ENCODE measurements at regions not wholly inside any gene's neighbourhood (a gene's known extent, or its start where the extent isn't known, plus 50 kb on each side); places are given as distances from the start of the nearest gene placed in this dataset.

GRCh38 chr2:129443865-129444739 is 535.4 kb upstream of the RAB6C start:
- BruUV-seq (replicated peaks) = no TSS peak
- Mint-ChIP-seq H3K9me3 (ENCODE audit: unreplicated experiment) (no peaks in the 10 kb centered on the region), H3K4me3 (ENCODE audit: unreplicated experiment) (no peak overlapping the region), H3K4me1 (ENCODE audit: low read depth, unreplicated experiment) (no peaks in the 10 kb centered on the region), H3K27me3 (ENCODE audit: insufficient read depth, unreplicated experiment) (peaks cover 23% of the 10 kb centered on the region), H3K27ac (ENCODE audit: unreplicated experiment) (no peak overlapping the region), H3K36me3 (ENCODE audit: insufficient read depth, unreplicated experiment) (no peaks in the 10 kb centered on the region)
- Histone ChIP-seq H3K9me3 (no peaks in the 10 kb centered on the region; the same call in 1 of the 2 replicates), H3K27me3 (replicated peaks; ENCODE audit: control insufficient read depth, insufficient read depth, low read length) (no peaks in the 10 kb centered on the region), H3K36me3 (ENCODE audit: control insufficient read depth, insufficient read depth, low read length) (no peaks in the 10 kb centered on the region), H3K4me3 (ENCODE audit: low read depth, low read length) (no peak overlapping the region), H3K4me1 (no peaks in the 10 kb centered on the region)
- POLR2A ChIA-PET = no interaction called here
- no peak for TF ChIP-seq CTCF (IDR thresholded peaks at IDR 0.05; ENCODE audit: insufficient read depth in 1 of 2, low read depth in 1 of 2, low read length in 1 of 2, severe bottlenecking in 1 of 2, unreplicated experiment in 1 of 2)
- intact Hi-C loops (cut with micrococcal nuclease; ENCODE audit: unreplicated experiment) = no loop called here
- CTCF ChIA-PET = no interaction called here
- DNase-seq = no peak

- Mint-ChIP-seq H3K4me1 (ENCODE audit: low read depth, unreplicated experiment) (no peaks in the 10 kb centered on the region), H3K36me3 (ENCODE audit: insufficient read depth, unreplicated experiment) (no peaks in the 10 kb centered on the region), H3K27me3 (ENCODE audit: insufficient read depth, unreplicated experiment) (peaks cover 25% of the 10 kb centered on the region), H3K4me3 (ENCODE audit: unreplicated experiment) (no peak overlapping the region), H3K27ac (ENCODE audit: unreplicated experiment) (no peak overlapping the region), H3K9me3 (ENCODE audit: unreplicated experiment) (no peaks in the 10 kb centered on the region)
- POLR2A ChIA-PET = no interaction called here
- H3K4me1 ChIP-seq = no peaks in the 10 kb centered on the region
- DNase-seq = no peak
- BruUV-seq (replicated peaks) = no TSS peak
- intact Hi-C loops (cut with micrococcal nuclease; ENCODE audit: unreplicated experiment) = no loop called here
- H3K9me3 ChIP-seq = no peaks in the 10 kb centered on the region; the same call in 1 of the 2 replicates
- no peak overlapping the region for H3K4me3 ChIP-seq (ENCODE audit: low read depth, low read length)
- no peaks in the 10 kb centered on the region for H3K27me3 ChIP-seq (replicated peaks; ENCODE audit: control insufficient read depth, insufficient read depth, low read length)
- no peak for TF ChIP-seq CTCF (IDR thresholded peaks at IDR 0.05; ENCODE audit: insufficient read depth in 1 of 2, low read depth in 1 of 2, low read length in 1 of 2, severe bottlenecking in 1 of 2, unreplicated experiment in 1 of 2)
- no peaks in the 10 kb centered on the region for H3K36me3 ChIP-seq (ENCODE audit: control insufficient read depth, insufficient read depth, low read length)
- CTCF ChIA-PET = no interaction called here
Observed at GRCh38 chr2:129444751-129445150, 534.7 kb upstream of the RAB6C start.

- H3K36me3 ChIP-seq (ENCODE audit: control insufficient read depth, insufficient read depth, low read length) = no peaks in the 10 kb centered on the region
- Mint-ChIP-seq H3K4me3 (ENCODE audit: unreplicated experiment) (no peak overlapping the region), H3K27ac (ENCODE audit: unreplicated experiment) (no peak overlapping the region), H3K36me3 (ENCODE audit: insufficient read depth, unreplicated experiment) (no peaks in the 10 kb centered on the region), H3K27me3 (ENCODE audit: insufficient read depth, unreplicated experiment) (peaks cover 18% of the 10 kb centered on the region), H3K4me1 (ENCODE audit: low read depth, unreplicated experiment) (no peaks in the 10 kb centered on the region), H3K9me3 (ENCODE audit: unreplicated experiment) (no peaks in the 10 kb centered on the region)
- H3K9me3 ChIP-seq = no peaks in the 10 kb centered on the region
- intact Hi-C loops (cut with micrococcal nuclease; ENCODE audit: unreplicated experiment) = no loop called here
- CTCF ChIA-PET = no interaction called here
- H3K4me1 ChIP-seq = no peaks in the 10 kb centered on the region
- POLR2A ChIA-PET = no interaction called here
- H3K27me3 ChIP-seq (replicated peaks; ENCODE audit: control insufficient read depth, insufficient read depth, low read length) = no peaks in the 10 kb centered on the region
- no peak for TF ChIP-seq CTCF (IDR thresholded peaks at IDR 0.05; ENCODE audit: insufficient read depth in 1 of 2, low read depth in 1 of 2, low read length in 1 of 2, severe bottlenecking in 1 of 2, unreplicated experiment in 1 of 2)
- no TSS peak for BruUV-seq (replicated peaks)
- no peak overlapping the region for H3K4me3 ChIP-seq (ENCODE audit: low read depth, low read length)
- no peak for DNase-seq
Observed at GRCh38 chr2:129456691-129457090, 522.8 kb upstream of the RAB6C start.

All from Caco-2 (cell line).